ENCODE measurements at regions not wholly inside any gene's neighbourhood (a gene's known extent, or its start where the extent isn't known, plus 50 kb on each side); places are given as distances from the start of the nearest gene placed in this dataset.

DNA sequence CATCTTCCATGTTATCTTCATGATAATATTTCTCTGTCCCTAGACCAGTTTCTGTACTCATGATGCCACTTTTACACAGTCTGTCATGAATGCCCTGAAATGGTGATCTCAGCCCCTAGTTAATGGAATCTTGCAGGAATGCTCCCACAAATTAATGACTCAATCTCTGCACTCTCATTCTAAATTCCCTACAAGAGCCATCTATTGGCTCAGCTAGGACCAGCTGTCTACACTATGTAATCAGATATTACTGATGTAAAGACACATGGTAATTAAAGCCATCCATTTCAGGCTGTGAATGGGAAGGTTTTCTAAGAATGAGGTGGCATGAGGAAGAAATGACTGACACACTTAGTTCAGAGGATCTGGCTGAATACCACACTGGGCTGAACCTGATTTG, 199.1 kb upstream of the KCND3 start:
- ChIA-PET POLR2A (no interaction called here), RAD21 (ENCODE audit: unreplicated experiment) (no interaction called here), CTCF (no interaction called here), SMC1A (ENCODE audit: uncharacterized antibody, unreplicated experiment) (no interaction called here)
- ATAC-seq (no peak), FAIRE-seq (no peak), DNase-seq (ENCODE audit: low read depth, low spot score) (no peak)
- intact Hi-C loops (cut with micrococcal nuclease; ENCODE audit: unreplicated experiment) (no loop called here), in situ Hi-C loops (cut with MboI) (no loop called here)
- no peaks in the 10 kb centered on the region for H3K9me3 ChIP-seq (replicated peaks; ENCODE audit: control insufficient read depth, insufficient read depth, low read length)
- no peaks in the 10 kb centered on the region for H3K36me3 ChIP-seq (ENCODE audit: control insufficient read depth in 2 of 2, insufficient read depth in 2 of 2, low read length in 1 of 2)
- TF ChIP-seq TCF7 (IDR thresholded peaks at IDR 0.05; ENCODE audit: borderline replicate concordance) (no peak), IKZF1 (conservative IDR thresholded peaks at IDR 0.05) (no peak)
- TF ChIP-seq, protein P1, sequence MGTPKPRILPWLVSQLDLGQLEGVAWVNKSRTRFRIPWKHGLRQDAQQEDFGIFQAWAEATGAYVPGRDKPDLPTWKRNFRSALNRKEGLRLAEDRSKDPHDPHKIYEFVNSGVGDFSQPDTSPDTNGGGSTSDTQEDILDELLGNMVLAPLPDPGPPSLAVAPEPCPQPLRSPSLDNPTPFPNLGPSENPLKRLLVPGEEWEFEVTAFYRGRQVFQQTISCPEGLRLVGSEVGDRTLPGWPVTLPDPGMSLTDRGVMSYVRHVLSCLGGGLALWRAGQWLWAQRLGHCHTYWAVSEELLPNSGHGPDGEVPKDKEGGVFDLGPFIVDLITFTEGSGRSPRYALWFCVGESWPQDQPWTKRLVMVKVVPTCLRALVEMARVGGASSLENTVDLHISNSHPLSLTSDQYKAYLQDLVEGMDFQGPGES (IDR thresholded peaks at IDR 0.05), result no peak
- H3K27me3 ChIP-seq (replicated peaks in 1 of 2; ENCODE audit: control insufficient read depth in 2 of 2, insufficient read depth in 2 of 2, low read length in 1 of 2), result no peaks in the 10 kb centered on the region
- no peaks in the 10 kb centered on the region for H3K4me1 ChIP-seq (ENCODE audit: control insufficient read depth, insufficient read depth, low read length)
- no peak overlapping the region for H3K27ac ChIP-seq (ENCODE audit: control insufficient read depth, insufficient read depth)
- H3K9ac ChIP-seq (ENCODE audit: control insufficient read depth, insufficient read depth, low read length), result no peak overlapping the region
- no peak overlapping the region for H3K4me3 ChIP-seq
- no peaks in the 10 kb centered on the region for H3K79me2 ChIP-seq (ENCODE audit: control insufficient read depth, insufficient read depth, low read length)
- no TSS peak for BruUV-seq (replicated peaks)
- H2AFZ ChIP-seq (ENCODE audit: control insufficient read depth, low read depth, low read length), result no peak overlapping the region
- no peak overlapping the region for H3K4me2 ChIP-seq (ENCODE audit: control insufficient read depth, insufficient read depth)
- no peaks in the 10 kb centered on the region for H4K20me1 ChIP-seq (ENCODE audit: control insufficient read depth, insufficient read depth)

DNA sequence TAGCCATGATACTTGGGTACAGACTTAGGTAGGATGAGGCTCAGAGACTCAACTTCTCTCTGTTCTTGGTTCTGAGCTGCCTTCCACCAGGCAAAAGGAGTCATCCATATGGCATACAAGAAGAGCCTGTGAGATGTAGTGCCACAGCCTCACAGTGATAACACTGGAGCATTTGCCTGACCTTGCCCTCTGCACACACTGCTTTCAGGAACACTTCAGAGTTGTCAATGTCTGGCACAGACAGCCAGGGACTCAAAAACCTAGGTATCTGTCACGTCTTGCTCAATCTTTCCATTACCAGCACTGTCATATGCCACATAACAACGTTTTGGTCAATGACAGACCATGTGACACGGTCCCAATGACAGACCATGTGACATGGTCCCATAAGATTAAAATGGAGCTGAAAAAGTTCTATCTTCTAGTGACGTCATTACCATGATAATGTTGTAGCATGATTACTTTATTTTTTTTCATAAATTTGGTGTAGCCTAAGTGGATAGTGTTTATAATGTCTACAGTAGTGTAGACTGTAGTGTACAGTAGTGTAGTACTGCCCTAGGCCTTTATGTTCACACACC, 199.9 kb upstream of the CTTNBP2NL start:
- no peaks in the 10 kb centered on the region for H3K9me3 ChIP-seq (replicated peaks; ENCODE audit: control insufficient read depth, insufficient read depth, low read length)
- no peaks in the 10 kb centered on the region for H3K79me2 ChIP-seq (ENCODE audit: control insufficient read depth, insufficient read depth, low read length)
- DNase-seq (ENCODE audit: low read depth, low spot score), result no peak
- ChIA-PET CTCF (no interaction called here), SMC1A (ENCODE audit: uncharacterized antibody, unreplicated experiment) (no interaction called here), RAD21 (ENCODE audit: unreplicated experiment) (no interaction called here), POLR2A (no interaction called here)
- TF ChIP-seq MEF2A (IDR thresholded peaks at IDR 0.05; ENCODE audit: insufficient read depth, low read depth, low read length) (no peak), TCF7 (IDR thresholded peaks at IDR 0.05; ENCODE audit: borderline replicate concordance) (no peak), SPI1 (IDR thresholded peaks at IDR 0.05; ENCODE audit: borderline replicate concordance, insufficient read depth, low read depth, low read length) (no peak), MXI1 (IDR thresholded peaks at IDR 0.05; ENCODE audit: low read depth, low read length) (no peak), ATF7 (IDR thresholded peaks at IDR 0.05; ENCODE audit: low read depth) (peak; percentile 49; the same call in 1 of the 2 replicates), ETV6 (conservative IDR thresholded peaks at IDR 0.05 in 1 of 2, IDR thresholded peaks at IDR 0.05 in 1 of 2; ENCODE audit: borderline replicate concordance in 1 of 2, low read depth in 1 of 2) (no peak)
- TF ChIP-seq, protein P2, sequence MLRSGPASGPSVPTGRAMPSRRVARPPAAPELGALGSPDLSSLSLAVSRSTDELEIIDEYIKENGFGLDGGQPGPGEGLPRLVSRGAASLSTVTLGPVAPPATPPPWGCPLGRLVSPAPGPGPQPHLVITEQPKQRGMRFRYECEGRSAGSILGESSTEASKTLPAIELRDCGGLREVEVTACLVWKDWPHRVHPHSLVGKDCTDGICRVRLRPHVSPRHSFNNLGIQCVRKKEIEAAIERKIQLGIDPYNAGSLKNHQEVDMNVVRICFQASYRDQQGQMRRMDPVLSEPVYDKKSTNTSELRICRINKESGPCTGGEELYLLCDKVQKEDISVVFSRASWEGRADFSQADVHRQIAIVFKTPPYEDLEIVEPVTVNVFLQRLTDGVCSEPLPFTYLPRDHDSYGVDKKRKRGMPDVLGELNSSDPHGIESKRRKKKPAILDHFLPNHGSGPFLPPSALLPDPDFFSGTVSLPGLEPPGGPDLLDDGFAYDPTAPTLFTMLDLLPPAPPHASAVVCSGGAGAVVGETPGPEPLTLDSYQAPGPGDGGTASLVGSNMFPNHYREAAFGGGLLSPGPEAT (IDR thresholded peaks at IDR 0.05; ENCODE audit: low read depth), result no peak
- no peak for ATAC-seq
- H3K36me3 ChIP-seq (ENCODE audit: control insufficient read depth in 2 of 2, insufficient read depth in 2 of 2, low read length in 1 of 2), result no peaks in the 10 kb centered on the region
- no TSS peak for BruUV-seq (replicated peaks)
- H3K27me3 ChIP-seq (replicated peaks in 1 of 2; ENCODE audit: control insufficient read depth in 2 of 2, insufficient read depth in 2 of 2, low read length in 1 of 2), result no peaks in the 10 kb centered on the region
- no peaks in the 10 kb centered on the region for H3K4me1 ChIP-seq (ENCODE audit: control insufficient read depth, insufficient read depth, low read length)
- FAIRE-seq, result no peak
- no peak overlapping the region for H3K9ac ChIP-seq (ENCODE audit: control insufficient read depth, insufficient read depth, low read length)
- H3K27ac ChIP-seq (ENCODE audit: control insufficient read depth, insufficient read depth), result no peak overlapping the region
- intact Hi-C loops (cut with micrococcal nuclease; ENCODE audit: unreplicated experiment) (no loop called here), in situ Hi-C loops (cut with MboI) (no loop called here)
- H3K4me2 ChIP-seq (ENCODE audit: control insufficient read depth, insufficient read depth), result no peak overlapping the region
- 10% methylated on average over 4 of the region's 4 CpGs for WGBS (ENCODE audit: insufficient coverage, insufficient replicate concordance, low lambda C conversion rate, missing lambda C conversion rate)
- H2AFZ ChIP-seq (ENCODE audit: control insufficient read depth, low read depth, low read length), result no peak overlapping the region
- H3K4me3 ChIP-seq, result no peak overlapping the region
- no peaks in the 10 kb centered on the region; the same call in 1 of the 2 replicates for H4K20me1 ChIP-seq (ENCODE audit: control insufficient read depth, insufficient read depth)

Data from GM12878 (cell line).